ENCODE measurements at regions not wholly inside any gene's neighbourhood (a gene's known extent, or its start where the extent isn't known, plus 50 kb on each side); places are given as distances from the start of the nearest gene placed in this dataset.

DNA sequence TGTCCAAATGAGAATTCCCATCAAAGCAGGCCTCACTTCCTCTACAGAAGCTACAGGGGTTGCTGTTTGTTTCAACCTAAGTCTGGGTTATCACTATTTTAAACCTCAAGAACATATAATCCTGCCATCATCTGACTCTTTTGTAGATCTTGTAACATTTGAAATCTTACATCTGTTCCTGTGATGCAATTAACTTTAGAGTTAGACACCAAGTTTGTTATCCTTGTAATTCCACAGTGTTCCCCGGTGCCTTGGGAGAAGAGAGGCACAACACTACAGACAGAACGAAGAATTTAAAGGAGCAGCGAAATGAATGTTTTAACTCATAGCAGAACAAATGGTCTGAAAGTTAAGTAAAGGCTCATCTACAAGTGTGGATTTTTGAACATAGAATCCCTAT, 116.1 kb downstream of the UCHL5 start:
- no peak for DNase-seq (ENCODE audit: low read depth in 4 of 4, low spot score in 3 of 4)

DNA sequence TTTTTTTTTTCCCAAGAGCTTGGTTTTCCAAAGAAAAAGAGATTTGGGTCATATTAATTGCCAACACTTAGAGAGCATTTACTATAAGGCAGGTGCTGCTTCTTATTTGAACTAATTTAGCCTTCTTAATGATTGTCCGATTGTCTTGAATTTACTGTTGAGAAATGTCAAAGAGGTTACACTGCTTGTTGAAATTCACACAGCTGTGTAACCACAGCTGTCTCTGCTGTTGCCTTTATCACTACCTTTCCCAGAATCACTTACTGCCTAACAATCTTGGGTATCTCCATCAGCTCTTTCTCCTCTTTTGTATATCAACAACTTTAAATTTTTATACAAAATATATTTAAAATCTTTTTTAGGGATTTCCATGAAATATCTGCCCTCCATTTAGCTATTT, 115.6 kb downstream of the UCHL5 start:
- DNase-seq (ENCODE audit: low read depth in 4 of 4, low spot score in 3 of 4) = no peak

DNA sequence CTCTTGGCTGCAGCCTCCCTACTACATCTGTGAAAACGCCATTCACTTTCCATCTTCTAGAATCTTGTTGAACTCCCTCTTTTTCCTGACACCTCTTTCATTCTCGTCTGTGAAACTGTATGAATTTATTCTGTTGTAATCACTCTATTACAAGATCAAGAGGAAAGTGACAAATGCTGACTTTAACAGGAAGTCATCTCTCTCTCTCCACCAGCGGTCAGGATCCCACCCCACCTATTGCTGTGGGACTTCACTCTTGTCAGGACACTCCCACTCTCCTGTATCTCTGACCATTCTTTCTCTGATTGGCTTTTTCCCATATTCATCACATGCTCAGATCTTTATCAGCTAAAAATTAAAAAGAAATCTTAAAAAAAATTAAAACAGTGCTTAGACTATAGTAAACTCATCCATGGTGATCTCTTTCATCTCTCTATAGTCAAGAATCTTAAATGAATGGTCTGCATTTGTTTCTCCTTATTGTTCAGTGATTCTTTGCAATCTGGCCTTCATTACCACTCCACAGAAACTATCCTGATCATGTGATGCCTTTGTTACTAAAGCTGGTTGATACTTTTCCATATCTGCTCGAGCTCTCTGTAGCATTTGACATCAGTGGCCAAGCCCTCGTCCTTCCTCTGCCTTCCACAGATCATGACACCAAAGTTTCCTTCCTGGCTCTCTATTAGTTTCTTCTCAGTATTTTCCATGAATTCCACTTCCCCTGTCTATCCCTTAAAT, 113.6 kb downstream of the UCHL5 start:
- DNase-seq (ENCODE audit: low read depth in 4 of 4, low spot score in 3 of 4) = no peak

DNA sequence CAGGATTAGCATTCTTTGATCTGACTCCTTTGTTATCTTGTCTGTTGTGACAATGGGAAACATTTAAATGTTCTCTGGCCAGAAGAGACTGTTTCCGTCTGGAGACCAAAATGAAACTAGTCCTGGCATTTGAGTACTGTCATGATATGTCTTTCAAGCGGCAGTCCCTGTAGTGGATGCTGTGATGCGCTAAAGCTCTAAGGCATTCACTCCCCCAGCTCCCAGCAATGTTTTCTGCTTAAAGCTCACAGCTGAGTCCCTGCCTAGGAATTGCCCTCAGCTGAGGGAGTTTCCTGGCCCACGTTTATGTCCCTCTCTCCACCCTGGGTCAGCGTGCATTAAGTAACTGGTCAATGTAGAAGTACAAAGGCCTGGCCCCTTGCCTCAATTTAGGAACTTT, 109.4 kb downstream of the UCHL5 start:
- DNase-seq (ENCODE audit: low read depth in 4 of 4, low spot score in 3 of 4) = no peak

DNA sequence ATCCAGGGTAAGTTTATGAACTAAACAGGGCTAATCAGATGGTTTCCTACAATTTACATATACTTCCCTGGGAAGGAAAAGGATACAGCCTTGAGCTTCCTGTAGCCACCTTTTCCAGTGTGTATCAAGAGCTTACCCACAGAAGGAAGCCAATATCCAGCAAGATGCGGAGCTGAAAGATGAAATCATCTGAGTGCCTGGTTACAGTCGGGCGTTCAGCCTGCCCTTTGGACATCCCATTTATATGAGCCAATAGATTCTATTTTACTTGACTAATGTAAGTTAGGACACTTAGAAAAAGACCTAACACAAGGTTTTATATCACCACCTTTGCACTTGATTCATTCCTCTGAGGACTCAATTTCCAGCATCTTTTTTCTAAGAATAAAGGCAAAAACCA, 108.2 kb downstream of the UCHL5 start:
- no peak for DNase-seq (ENCODE audit: low read depth in 4 of 4, low spot score in 3 of 4)

DNA sequence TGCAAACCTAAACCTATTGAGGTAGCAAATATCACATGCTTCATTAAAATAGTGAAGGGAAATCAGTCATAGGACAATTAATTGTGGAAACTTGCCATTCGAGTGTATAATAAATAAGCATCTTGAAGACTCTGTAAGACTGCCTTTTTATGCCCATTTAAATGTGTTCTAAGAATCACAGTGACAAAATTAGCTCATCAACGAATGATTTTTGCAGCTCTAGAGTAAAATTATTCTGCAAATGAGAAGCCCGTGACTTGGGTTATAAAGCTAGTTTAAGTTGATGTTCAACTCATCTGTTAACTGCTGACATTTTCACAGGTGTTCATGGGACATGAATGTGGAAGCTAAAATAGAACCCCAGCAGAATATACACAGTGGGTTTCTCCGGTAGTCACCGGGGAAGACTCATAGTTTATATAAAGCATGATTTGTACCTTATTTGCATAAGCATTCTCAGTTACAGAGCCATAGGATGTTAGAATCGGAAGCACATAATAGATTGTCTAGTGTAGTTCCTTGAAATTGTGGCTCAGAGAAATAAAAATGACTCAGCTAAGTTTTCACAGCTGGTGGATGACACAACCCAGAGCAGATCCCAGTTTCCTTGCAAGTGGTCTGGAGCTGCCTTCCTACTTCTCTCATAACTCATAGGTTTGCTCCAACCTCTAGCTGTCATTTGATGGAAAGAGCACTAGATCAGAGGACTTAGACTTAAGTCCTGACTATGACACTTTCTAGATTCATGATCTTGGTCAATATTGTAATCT, 107.3 kb downstream of the UCHL5 start:
- DNase-seq (ENCODE audit: low read depth in 4 of 4, low spot score in 3 of 4) = peak in 2 of 4 donors; percentile 24 to 29

DNA sequence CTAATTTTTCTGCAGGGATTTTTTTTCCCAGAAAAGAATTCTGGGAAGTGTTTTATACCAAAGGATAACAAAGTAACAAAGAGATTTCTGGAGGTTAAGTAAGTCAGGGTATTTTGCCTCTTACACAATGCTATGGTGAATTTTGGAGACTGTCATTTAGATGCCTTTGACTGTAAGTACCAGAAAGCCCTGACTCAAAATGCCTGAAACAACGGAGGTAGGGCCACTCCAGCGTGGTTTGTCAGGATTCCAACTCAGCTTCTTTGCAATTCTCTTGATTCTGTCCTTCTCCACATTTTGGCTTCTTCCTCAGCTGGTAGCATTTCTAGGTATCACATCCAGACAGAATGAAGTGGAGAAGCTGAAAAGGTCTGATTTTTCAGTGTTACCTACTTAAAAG, 106.5 kb downstream of the UCHL5 start:
- DNase-seq (ENCODE audit: low read depth in 4 of 4, low spot score in 3 of 4) = no peak

DNA sequence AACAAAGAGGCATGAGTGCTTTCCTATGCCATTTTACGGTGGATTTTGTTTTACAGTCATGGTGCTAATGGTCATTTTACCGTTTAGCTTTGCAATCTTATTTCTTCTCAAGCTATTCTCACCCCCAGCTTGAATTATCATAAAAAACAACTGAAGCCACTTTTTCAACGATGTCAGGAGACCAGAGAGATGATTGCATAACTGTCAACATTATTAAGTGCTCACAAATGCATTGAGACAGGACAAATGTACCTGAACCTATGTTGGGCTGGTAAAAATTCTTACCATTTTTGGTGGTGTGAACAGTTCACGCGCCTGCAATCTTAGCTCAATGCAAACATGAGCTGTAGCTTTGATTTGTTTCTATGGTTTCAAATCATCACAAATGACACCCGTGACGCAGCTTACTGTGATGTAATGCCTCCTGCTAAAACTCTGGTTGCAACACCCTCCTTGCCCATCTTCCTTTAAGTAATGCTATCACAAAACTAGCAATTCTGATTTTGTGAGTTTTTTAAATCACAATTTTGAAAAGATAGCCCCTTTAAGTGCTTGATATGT, 104.4 kb downstream of the UCHL5 start:
- DNase-seq (ENCODE audit: low read depth in 4 of 4, low spot score in 3 of 4) = no peak

DNA sequence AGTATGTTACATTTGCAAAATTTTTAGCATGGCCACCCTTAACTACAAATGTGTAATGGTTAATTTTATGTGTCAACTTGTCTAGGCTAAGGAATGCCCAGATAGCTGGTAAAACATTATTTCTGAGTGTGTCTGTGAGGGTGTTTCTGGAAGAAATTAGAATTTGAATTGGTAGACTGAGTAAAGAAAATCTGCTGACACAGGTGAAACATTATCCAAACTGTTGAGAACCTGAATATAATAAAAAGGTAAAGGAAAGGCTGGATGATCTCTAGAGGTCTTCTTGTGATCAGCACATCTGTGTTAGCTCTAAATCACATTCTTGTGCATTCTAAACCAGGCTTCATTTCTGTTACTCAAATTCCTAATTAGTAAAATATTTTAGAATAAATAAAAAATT, 100.8 kb downstream of the UCHL5 start:
- no peak for DNase-seq (ENCODE audit: low read depth in 4 of 4, low spot score in 3 of 4)

DNA sequence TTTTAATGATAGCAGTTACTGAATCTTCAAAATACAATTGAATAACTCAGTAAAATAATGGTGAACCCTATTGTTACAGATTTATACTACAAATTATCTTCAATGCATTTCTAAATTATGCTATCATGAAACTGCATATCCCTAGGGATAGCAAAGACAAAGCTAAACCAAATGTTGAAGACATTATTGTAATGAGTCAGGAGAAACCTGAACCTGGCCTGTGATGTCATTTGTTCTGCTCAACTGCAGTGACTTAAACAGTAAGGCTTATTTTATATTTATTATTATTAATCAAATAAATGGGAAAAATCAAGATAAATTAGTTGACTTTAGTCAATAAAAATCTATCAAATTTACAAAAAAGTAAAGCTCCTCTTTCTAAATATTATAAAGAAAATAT, 100.3 kb downstream of the UCHL5 start:
- no peak for DNase-seq (ENCODE audit: low read depth in 4 of 4, low spot score in 3 of 4)

DNA sequence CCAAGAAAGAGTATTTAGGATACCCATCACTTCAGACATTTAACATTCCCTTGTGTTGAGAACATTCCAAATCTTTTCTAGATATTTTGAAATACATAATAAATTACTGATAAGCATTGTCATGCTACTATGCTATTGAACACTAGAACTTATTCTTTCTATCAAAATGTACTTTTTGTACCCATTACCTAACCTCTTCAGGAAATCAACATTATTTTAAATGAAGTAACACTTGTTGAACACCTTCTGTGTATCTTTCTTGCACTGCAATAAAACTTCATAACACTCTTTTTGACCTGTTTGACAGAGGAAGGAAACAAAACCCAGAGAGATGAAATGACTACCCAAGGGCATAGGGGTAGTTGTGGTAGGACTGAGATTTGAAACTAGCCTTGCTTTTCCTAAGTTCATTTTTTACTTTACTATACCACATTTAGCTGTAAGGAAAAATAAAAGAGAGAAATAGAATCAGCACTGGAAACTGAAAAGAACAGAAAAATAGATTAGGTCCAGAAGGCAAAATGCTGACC, 99.4 kb downstream of the UCHL5 start:
- DNase-seq (ENCODE audit: low read depth in 4 of 4, low spot score in 3 of 4) = no peak

Measured in left renal pelvis (tissue), 4 donors.